T-helper 1 cell treated with Interleukin-12 subunit alpha and Interleukin-12 subunit beta and Interleukin-4 antibody, amounts not matched to agents 30 ng/mL and 1 ng/mL, for 36 hours (primary cell): ENCODE measurements at regions not wholly inside any gene's neighbourhood (a gene's known extent, or its start where the extent isn't known, plus 50 kb on each side); places are given as distances from the start of the nearest gene placed in this dataset.
"Not testable (repeated sequence)": the region's sequence is repeated elsewhere in the genome, so short reads cannot be mapped to it uniquely, and the experiment has no call there.

Experiments
- intact Hi-C: fragments of 100-400 bp; cut with micrococcal nuclease; formaldehyde crosslinking; loops from one replicate; pipeline ENCODE4 v1.15.1; 2024

GRCh38 chr6:120931520-120932180, 402.6 kb downstream of the TBC1D32 start:
- intact Hi-C loops: not testable (repeated sequence)

GRCh38 chr6:120930500-120930899, 403.8 kb downstream of the TBC1D32 start:
- intact Hi-C loops: not testable (repeated sequence)

- intact Hi-C loops: no loop called here
Measured at GRCh38 chr6:120924214-120924613, 410.1 kb downstream of the TBC1D32 start.

GRCh38 chr6:120918137-120918536, 416.1 kb downstream of the TBC1D32 start:
- intact Hi-C loops: loop anchor here (2.0 kb wide), 1 partner anchor 19 kb away; no protein-coding TSS in a partner anchor

- intact Hi-C loops: no loop called here
Measured at GRCh38 chr6:120916844-120917243, 417.4 kb downstream of the TBC1D32 start.

- intact Hi-C loops: no loop called here
Measured at GRCh38 chr6:120913486-120913885, 420.8 kb downstream of the TBC1D32 start.

GRCh38 chr6:120908767-120909166, 425.5 kb downstream of the TBC1D32 start:
- intact Hi-C loops: no loop called here

- intact Hi-C loops: no loop called here
Measured at GRCh38 chr6:120903836-120904235, 430.4 kb downstream of the TBC1D32 start.

GRCh38 chr6:120899932-120900331, 434.3 kb downstream of the TBC1D32 start:
- intact Hi-C loops: no loop called here

GRCh38 chr6:120894077-120894476, 440.2 kb downstream of the TBC1D32 start:
- intact Hi-C loops: no loop called here

- intact Hi-C loops: no loop called here
Measured at GRCh38 chr6:120876931-120877330, 457.3 kb downstream of the TBC1D32 start.

GRCh38 chr6:120876424-120876823, 457.9 kb downstream of the TBC1D32 start:
- intact Hi-C loops: no loop called here

GRCh38 chr6:120875900-120876299, 458.4 kb downstream of the TBC1D32 start:
- intact Hi-C loops: no loop called here

GRCh38 chr6:120874422-120874821, 459.9 kb downstream of the TBC1D32 start:
- intact Hi-C loops: no loop called here

GRCh38 chr6:120873125-120873865, 461.0 kb downstream of the TBC1D32 start:
- intact Hi-C loops: no loop called here

GRCh38 chr6:120872262-120872578, 462.1 kb downstream of the TBC1D32 start:
- intact Hi-C loops: no loop called here

GRCh38 chr6:120871416-120872261, 462.6 kb downstream of the TBC1D32 start:
- intact Hi-C loops: no loop called here

GRCh38 chr6:120869397-120869796, 464.9 kb downstream of the TBC1D32 start:
- intact Hi-C loops: no loop called here

GRCh38 chr6:120857422-120857821, 476.9 kb downstream of the TBC1D32 start:
- intact Hi-C loops: no loop called here

GRCh38 chr6:120854583-120854982, 479.7 kb downstream of the TBC1D32 start:
- intact Hi-C loops: no loop called here

- intact Hi-C loops: no loop called here
Measured at GRCh38 chr6:120853489-120853888, 480.8 kb downstream of the TBC1D32 start.

- intact Hi-C loops: no loop called here
Measured at GRCh38 chr6:120852293-120852849, 481.9 kb downstream of the TBC1D32 start.
